SU-DHL-6 (cell line): ENCODE measurements at regions not wholly inside any gene's neighbourhood (a gene's known extent, or its start where the extent isn't known, plus 50 kb on each side); places are given as distances from the start of the nearest gene placed in this dataset.
"Not testable (repeated sequence)": the region's sequence is repeated elsewhere in the genome, so short reads cannot be mapped to it uniquely, and the experiment has no call there.

Experiments used
- CTCF ChIP-seq: fragments of 200-600 bp; sonication (generic); IDR thresholded peaks from one replicate; pipeline ENCODE4 v1.5.1; 2017; ENCODE audit warnings: antibody characterized with exemption, mild to moderate bottlenecking, low read length, moderate library complexity; ENCODE audit not compliant: insufficient read depth, poor library complexity, severe bottlenecking
- EZH2phosphoT487 ChIP-seq: fragments of 200-600 bp; sonication (generic), shearing (Covaris generic); conservative IDR thresholded peaks from 2 replicates; pipeline ENCODE4 v1.6.1; 2018; ENCODE audit warnings: mild to moderate bottlenecking, antibody characterized with exemption, low read length, moderate library complexity, mixed read lengths

DNA sequence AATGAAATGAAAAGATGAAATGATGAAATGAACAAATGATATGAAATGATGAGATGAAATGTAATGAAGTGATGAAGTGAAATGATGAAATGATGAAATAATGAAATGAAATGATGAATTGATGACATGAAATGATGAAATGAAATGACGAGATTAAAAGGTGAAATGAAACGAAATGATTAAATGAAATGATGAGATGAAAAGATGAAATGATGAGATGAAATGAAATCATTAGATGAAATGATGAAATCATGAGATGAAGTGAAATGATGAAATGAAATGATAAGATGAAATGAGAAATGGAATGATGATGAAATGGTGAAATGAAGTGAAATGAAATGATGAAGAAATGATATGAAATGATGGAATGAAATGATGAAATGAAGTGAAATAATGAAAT, 138.1 kb upstream of the ERV3-1 start:
- not testable (repeated sequence) for TF ChIP-seq EZH2phosphoT487, CTCF
